HG03135 (cell line): ENCODE measurements at regions not wholly inside any gene's neighbourhood (a gene's known extent, or its start where the extent isn't known, plus 50 kb on each side); places are given as distances from the start of the nearest gene placed in this dataset.
"Not testable (repeated sequence)": the region's sequence is repeated elsewhere in the genome, so short reads cannot be mapped to it uniquely, and the experiment has no call there.

ENCODE experiments used
- ATAC-seq: cut with Tn5 transposase; IDR thresholded peaks from one replicate; pipeline ENCODE4 v1.9.1; 2021; ENCODE audit warnings: mild to moderate bottlenecking, moderate library complexity; ENCODE audit not compliant: unreplicated experiment

DNA sequence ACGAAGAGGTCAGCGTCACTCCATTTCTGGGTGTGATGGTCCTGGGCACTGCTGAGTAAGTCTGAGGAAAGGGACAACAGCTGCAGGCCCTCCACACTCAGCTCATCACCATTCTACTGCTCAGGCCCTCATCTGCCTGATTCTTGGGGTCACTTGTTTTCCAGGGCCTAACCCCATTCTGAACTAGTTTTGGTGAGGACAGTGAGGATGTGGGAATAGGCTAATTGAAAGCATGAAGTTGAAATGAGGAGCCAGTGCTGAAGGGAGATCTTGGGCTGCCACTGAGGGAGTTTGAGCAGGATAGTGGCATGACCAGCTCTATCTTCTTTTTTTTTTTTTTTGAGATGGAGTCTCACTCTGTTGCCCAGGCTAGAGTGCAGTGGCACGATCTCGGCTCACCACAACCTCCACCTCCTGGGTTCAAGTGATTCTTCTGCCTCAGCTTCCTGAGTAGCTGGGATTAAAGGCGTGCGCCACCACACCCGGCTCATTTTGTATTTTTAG is 155.7 kb downstream of the VEGFA start:
- ATAC-seq, result not testable (repeated sequence)

DNA sequence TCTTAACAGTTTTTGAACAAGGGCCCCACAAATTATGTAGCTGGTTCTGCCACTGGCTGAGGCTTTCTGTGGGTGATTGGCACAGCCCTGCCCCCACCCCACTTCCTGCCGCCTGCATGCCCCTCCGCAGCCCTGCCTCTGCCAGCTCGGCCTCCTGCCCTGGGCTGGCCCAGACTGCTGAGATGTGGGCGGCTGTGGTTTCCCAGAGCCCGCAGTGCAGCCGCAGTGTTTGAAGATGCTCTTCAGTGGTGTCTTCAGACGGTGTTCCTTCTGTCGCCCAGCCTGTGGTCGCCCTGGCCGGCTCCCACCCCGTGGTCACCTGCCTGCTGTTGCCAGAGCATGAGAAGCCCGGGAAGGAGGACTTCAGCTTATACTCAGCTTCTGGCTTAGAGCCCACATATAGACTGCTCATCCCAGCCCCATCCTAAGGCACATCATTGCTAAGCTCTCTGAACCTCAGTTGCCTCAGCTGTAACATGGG is 154.3 kb downstream of the VEGFA start:
- no peak for ATAC-seq

DNA sequence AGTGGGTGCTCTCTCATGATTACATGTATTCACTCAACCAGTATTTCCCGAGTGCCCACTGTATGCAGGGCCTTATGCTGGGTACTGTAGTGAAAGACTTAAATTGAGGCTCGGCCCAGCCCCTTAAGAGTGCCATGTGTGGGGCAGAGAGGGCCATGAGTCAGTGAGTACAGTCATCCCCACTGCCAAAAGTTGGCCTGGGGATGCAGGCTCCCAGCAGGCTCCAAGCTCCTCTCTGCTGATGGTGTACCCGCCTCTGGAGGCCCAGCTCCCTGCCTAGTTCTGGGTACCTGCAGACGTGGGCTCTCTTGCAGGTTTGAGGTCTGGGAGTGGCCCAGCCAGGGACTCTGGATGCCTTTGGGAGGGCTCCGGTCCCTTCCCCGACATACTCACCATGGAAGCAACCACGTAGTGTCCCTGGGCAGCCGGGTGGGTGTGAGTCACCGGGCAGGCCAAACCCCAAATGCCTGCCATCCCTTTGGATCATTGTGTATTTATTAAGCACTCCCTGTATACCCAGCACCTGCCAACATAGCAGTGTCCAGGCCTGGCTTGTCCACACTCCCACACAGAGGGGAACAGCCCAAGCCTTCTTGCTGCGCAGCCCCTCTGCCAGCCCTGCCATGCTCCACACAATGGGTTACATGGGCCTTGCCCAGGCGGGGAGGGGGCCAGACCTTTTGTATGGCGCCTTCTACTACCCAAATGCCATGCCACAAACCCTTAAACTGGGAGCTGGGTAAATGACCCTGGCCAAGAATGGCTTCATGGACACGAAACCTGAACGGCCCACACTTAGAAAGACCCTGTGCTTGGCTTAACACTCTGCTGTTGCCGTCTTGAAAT is 153.6 kb downstream of the VEGFA start:
- no peak for ATAC-seq

DNA sequence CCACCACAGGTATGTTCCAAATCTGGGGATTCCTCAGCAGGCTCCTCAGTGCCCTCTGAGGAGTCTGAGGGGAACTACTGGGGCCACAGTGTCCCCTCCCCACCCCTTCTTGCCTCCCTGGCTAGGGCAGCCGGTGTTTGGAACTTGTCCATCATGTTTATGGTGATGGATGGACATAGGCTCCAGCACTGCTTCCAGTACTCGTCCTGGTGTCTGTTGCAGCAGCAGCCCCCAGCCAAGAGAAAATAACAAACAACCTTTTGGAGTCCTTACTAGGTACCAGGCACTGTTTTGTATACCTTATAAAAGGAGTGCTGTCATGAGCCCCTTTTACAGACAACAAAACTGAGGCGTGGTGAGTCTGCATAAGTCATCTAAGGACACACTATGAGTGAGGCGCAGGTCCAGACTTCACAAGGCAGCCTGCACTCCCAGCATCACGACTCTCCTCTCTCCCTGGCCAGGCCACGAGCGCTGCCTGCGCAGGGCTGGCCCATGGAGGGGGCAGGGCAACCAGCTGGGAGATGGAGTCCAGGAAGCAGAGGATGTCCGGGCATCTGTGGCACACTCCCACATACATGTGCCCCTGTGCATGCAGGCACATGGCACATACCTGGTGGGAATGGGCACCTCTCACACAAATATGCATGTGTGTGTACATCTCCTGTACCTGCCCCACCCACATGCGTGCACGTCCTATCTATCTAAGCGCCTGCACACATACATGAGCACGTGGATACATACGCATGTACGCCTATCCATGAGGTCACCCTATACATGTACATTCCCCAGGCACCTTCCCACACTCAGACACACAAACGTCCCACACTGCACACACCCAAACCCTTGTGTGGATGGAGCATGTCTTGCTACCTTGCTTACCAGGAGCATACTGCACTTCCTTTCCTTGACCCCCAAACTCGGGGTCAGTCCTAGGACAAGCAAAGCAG is 152.7 kb downstream of the VEGFA start:
- ATAC-seq, result no peak

DNA sequence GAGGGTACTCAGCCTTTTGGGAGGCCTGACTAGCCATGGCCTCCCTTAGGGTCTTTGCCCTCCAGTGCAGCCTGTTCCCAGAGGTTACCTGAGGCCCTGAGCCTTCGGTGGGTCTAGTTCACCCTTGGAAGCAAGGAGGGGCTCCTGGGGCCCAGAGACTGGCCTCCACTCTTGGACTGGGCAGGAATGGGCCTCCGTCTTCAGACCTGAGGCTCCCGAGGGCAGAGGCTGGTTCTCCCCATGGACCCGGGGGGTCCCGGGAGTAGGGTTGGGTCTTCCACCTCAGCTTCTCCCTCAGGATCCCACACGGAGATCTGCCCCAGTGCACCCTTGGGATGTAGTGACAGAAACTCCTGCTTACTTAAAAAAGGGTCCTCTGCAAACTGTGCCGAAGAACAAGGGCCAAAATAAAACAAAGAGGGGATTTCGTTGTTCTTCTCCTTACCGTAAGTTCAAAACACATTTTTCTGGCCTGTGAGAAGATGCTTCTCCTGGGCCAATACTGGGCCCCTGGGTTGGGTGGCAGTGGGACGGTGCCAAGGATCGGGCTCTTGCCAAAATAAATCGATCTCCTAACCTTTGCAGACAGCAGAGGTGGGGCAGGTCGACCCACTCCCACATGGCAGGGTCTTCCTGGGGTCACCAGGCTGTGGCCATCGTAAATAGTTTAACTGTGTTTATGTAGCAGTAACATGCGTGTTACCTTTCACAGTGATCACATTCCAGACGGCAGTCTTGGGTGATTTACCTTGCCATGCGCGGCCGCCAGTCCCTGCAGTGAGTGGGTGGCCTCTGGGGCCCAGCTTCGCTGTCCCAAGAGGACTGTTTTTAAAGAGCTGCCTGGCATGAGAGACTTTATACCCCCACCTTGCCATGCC is 151.8 kb downstream of the VEGFA start:
- ATAC-seq, result no peak

DNA sequence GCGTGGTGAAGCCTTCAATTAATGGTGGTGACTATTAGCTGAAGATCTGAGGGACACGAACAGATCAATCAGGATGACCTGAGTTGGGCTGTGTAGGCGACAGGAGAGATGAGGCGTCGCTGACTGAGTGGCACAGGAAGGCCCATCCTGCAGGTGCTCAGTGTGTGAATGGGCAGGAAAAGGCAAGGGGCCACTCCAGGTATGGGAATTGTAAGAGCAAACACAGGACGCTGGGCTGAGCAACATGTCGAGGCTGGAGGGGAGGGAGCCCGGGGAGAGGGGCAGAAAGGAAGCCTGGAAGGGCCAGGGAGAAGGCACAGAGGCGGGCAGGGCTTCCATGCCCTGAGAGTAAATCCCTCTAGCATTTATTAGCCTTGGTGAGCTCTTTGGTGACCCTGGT is 151.0 kb downstream of the VEGFA start:
- ATAC-seq, result no peak

DNA sequence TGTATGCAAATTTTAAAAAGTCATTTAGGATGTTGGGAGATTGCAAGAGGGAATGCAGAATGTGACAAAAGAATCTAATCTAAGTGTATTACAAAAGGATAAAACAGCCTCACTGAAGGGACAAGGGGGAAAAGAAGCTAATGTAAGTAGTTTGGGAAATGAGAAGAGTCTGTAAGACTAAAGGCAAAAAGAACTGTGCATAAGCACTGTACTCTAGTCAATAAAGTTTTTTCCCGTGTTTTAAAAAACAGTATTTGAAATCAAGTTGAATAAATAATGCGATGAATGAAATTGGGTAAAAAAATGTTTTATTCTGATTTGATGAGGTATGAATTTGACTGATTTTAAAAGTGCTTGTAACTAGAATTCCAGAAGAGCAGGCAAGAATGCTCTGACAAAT is 149.8 kb downstream of the VEGFA start:
- no peak for ATAC-seq

DNA sequence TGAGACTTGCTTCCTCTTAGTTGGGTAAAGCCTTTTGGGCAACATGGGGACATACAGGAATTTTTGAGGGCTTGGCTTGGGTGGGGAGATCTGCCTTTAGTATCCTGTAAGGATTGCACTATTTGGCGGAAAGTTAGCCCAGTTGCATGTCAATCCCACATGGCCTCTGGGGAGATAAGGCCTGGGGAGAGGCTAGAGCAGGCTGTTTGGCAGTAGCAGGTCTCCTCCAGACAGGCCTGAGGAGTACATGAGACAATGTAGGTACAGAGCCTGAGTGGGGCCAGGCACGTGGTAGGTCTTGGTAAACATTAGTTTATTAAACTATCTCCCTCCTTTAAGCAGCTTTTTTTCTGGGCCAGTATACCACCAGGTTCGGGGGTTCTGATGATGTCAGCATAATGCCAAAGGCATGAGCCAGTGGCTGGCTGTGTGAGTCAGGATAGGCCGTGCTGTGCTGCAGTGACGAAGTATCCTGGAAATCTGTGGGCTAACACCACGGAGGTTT is 147.9 kb downstream of the VEGFA start:
- no peak for ATAC-seq

DNA sequence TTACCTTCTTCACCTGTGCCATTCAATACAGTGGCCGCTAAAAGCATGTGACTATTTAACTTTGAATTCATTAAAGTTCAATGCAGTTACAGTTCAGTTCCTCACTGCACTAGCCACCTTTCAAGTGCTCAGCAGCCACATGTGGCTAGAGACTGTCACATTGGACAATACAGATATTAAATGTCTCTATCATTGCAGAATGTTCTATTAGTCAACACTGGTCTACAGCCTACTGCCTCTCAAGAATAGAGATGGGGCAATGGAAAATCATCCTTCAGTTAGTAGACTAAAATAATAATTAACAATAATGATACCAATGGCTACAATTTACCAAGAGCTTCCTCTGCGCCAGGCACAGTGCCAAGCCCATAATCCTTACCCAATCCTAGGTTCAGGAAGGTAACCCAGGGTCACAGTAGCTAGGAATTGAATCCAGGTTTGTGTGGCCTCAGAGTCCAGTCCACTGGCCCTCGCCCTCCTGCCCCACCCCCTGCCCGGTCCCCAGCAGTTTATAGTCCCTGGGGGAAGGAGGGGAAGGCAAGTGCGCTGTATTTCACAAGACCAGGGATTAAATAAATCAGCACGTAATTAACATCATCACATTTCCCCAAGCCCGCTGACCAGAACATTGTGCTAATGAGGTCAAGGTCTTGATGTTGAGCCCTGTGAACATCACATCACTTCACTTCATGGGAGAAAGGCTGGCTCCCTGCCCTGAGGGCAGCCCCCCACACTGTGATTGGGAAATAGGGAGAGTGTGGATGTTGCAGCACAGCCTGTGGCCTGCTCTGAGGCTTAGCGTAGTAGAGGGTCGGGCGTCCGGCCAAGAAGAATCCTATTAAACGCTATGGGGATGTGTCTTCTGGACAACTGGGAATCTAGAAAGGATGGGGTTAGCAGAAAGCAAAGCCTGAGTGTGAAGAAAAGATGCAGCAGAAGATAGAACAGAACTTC is 147.2 kb downstream of the VEGFA start:
- ATAC-seq, result no peak

DNA sequence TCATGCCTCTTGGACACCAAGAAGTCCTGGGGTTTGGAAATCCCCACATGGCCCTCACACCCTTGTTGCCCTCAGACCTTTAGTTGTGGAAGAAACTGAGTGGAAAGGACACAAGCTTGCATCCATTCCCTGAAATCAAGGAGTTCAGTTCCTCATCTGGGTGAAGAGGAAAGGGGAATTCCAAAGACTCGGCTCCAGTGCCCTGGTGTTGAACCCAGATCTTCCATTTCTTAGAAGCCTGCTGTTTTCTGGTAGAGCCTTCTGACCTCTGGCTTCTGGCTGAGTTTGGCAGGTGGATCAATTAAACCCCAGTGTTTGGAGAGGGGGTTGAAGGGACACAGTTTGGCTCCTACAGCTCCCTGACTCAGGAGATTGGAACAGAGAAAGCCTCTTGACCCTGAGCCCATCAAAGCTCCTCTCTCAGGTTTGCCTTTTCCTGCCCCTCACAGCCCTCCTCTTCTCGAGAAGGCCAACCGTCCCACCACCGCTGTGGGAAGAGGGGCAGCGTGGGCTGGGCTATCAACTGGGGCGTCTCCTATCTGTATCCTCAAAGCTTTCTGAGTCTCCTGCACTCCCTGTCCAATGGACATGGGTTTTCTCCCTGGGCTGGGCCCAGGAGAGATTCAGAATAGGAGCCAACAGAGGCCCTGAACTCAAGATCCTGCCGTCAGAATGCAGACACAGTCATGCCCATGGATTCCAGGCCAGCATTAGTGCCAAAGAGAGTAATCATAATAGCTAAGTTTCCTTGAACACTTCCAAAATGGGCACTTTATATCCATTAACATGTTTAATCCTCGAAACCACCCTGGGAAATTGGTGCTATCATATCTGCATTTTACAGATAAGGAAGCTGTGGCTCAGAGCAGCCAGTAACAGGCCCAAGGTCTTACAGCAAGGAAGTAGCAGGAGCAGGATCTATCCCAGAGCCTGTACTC is 146.2 kb downstream of the VEGFA start:
- ATAC-seq, result no peak

DNA sequence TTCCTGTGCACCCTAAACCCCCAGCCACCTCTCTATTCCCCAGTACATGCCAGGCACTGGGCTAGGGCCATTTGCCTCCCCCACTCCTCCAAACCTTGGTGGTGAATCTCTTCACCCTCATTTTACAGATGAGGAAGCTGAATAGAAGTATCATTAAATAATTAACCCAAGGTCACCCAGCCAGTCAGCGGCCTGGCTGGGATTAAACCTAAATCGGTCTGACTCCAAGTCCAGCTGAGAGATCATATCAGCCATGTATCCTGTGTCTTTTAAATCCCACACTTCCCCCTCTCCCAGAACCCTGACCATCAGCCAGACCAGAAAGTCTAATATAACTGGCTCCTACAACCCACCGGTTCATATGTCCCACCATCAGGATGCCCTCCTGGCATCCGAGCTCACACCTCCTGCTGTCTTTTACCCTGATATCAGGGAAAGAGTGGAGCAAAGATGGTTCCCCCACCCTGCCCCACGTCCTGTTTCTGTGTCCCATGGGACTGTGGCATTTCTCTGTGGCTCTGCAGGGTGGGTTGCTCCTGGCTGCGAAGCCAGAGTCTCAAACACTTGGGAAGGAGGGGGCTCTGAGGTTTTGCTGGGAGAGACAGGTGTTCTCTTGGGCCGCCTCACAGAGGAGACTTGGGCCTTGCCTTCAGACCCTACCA is 145.3 kb downstream of the VEGFA start:
- no peak for ATAC-seq

DNA sequence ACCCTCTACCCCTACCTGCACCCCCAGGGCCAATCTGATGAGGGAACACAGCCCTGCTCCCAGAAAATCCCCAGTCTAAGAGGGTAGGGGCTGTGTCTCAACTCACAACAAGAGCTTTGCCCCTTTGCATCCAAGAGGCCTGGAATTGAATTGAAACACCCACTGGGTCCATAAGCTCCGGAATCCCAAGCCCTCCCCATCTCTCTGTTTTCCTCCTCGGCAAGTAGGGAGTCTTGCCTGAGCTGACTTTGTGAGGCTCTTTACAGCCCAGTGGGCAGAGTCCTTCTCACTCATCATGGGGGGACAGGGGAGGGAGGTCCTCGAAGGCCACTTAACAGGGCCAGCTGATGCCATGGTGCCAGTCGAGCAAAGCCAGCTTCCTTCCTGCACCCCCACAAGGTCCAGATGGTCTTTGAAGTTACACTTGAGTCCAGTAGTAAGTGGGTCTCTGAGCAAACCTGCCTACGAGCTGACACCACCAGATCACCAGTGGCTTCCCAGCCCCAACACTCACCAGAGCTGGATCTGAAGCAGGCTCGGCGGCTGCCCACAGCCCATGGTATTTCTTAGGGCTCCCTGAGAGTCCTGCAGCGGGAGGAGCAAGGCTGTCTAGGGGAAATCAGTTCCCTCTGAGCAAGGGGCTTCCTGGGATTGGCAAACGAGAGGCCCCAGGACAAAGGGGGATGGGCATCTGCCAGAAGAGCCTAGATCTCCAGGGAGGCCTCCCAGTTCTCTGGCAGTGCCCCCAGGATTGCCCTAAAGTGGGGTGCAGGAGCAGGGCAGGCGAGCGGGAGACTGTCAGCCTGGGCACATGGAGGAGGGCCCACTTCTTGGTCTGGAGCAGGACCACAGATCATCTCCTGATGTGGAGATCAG is 144.5 kb downstream of the VEGFA start:
- no peak for ATAC-seq

DNA sequence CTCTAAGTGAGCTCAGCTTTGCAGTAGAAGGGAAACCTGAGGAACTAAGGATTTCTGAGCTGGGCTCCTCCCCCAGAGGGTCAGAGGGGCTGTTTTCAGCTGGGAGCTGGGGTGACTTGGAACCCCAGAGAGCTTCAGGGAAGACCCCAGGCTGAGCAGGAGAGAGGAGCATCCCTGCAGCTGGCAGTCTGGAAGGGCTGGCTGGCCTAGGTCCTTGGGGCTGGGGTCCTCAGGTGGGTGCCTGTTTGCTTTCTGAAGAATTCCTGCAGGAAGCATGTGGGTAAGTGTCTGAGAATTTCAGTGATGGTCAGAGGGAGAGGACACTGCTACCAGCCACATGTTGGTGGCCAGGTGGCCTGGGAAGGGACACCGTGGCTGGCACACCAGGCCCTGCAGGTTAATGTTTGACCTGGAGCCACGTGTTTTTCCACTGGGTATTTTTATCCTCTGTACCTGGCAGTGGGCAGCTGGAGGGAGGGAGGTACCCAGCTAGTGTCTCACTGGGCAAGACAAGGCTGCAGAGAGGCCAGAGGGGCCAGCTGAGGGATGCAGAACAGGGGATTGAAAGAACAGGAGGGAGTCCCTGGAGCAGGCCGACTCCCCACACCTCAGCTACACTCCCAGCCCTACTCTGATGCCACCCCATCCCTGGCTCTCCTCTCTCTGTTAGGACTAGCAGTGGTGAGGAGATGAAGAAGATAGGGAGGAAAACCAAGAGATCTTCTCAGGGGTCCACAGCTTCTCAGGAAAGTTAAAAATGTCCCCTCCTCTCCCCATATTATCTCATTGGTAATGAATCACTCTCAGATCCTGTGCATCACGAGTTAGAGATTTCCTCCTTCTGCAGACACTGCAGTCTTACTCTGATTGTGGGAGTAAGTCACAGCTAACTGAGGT is 143.6 kb downstream of the VEGFA start:
- ATAC-seq, result no peak

DNA sequence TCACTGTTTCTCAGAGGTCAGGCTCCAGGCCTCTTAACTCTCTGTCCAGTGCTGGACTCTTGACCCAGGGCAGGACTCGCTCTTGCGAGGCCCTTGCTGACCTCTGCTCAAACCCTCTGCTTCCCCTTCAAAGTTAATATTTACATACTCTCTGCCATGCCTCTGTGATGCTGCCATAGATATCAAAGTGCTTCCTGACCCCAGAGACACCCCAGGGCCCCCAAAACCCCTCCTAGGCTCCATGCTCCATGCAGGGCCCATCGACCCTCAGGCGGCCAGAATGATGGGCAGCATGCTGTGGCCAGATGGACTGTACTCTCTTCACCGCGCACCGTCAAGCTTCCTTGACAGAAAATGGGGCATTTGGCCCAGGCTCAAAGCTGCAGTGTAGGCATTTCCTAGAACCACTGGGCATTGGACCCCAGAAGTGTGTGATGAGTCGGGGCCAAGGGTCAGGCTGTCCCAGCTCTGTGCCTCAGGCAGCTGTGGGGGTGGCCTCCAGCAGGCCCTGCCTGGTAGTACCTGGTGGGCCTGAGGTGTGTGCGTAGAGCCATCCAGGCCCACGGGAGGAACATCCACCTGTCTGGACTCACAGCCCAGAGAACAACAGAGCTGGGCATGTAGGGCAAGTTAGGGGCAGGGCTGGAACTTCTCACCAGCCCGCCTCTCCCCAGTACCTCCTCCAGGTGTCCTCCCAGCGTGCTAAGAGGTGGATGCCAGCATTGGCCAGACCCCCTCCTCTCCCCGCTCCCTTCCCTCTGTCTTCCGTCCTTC is 142.8 kb downstream of the VEGFA start:
- no peak for ATAC-seq

DNA sequence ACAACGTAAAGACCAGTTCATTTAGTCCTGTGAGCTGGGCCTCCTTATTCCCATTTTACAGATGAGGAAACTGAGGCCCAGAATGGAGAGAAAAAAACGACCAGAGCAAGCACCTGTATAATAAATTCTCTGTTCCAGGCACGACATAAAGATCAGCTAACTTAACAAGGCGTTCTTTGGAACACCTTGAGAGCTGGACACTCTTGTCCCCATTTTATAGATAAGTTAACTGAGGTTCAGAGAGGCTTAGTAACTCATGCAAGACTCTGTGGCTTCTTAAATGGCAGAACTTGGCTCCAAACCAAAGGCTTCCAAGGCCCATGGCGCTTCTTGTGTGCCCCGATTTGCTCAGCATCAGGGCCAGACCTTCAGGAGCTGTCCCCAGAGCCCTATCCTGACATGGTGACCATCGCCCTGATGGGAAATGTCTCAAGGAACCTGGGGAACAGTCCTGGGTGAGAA is 142.1 kb downstream of the VEGFA start:
- no peak for ATAC-seq
